Muscle of back (tissue), 3 donors: ENCODE measurements at regions not wholly inside any gene's neighbourhood (a gene's known extent, or its start where the extent isn't known, plus 50 kb on each side); places are given as distances from the start of the nearest gene placed in this dataset.
"Not testable (repeated sequence)": the region's sequence is repeated elsewhere in the genome, so short reads cannot be mapped to it uniquely, and the experiment has no call there.

Experiments
- DNase-seq, 3 donors: peaks; one replicate each; pipeline versions ENCODE4 v3.0.0 to v3.0.0-alpha.2; 2013

DNA sequence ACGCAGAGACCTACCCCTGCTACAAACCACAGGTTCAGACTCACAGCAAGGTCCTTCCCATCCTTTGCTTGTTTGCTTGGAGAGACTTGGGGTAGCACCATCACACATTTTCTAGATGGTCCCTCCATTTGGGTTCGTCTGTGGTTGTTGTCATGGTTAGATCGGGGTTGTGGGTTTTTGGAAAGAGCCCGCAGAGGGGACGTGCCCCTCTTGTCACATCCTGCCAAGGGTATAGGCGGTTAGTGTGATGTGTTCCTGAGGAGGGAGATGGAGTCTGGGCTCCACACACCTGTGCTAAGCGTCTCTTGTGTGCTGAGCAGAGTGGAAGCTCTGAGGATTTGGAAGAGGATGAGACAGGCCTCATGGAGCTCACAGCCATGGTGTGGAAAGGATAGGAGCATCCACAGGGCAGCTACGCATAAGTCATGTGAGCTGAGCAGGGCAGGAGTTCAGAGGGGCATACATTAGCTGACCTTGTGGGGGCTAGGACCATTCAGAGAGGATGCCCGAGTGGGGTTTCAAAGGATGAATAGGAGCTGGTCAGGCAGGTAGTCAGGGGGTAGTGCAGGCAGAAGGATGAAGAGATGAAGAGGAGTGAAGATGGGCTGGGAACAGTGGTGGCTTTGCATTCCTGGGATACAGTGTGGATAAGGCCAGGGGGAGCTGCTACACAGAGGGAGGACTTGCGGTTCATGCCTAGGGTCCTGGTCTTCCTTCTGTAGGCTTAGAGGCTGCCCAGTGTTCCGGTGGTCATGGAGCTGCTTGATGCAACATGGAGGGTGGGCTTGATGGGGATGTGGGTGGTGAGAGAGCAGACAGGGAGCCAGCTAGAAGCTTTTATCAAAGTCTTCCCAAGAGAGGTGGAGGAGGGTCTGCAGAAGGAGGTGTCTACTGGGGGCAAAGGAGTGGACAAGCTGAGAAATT, 62.9 kb downstream of the ACKR3 start:
- no peak for DNase-seq

DNA sequence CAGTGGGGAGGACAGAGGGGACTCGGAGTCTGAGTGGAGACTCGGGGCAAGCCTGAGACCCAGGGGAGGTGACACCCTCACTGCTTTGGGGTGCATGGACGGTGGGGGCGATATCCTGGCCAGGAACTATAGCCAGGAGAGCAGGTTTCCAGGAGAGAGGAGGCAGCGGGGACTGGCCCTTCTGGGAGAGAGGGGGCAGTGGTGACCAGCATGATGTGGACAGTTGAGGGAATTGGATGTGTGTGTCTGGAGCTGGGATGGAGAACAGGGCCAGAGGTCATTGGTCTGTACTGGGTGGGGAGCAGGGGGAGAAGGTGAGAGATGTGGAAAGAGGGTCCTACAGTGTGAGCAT, 63.6 kb downstream of the ACKR3 start:
- DNase-seq: no peak

DNA sequence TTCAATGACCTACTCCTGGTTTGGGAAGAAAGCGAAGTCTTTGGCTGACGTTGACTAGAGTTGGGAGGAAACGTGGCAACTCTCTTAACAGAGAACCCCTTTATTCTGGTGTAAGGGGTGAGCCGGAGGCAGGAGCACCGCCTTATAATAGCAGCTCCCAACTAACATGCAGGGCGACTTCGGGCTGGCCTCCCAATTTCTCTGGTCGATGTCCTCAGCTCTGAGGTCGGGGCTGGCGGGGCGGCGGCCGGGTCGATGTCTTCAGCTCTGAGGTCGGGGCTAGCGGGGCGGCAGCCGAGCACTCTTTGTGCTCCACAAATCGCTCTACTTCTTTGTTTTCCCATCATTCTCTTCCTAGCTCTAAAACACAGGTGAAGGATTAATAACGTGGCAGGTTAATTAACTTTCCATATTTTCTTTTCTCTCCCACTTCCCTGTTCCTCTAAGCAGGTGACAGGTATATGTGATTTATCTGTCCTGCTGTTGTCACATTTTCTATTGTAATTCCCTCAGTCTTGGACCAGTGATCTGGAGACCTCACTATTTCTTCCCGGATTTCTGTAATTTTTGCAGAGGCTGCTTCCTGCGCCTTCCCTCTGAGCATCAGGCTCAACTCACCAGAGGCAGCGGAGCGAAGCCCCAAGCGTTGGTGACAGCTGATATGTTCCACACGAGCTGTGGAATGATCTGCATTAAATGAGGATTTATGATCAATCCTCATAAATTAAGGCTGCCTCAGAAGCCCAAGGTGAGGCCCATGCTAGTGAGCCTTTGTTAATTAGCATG, 64.3 kb downstream of the ACKR3 start:
- no peak for DNase-seq

DNA sequence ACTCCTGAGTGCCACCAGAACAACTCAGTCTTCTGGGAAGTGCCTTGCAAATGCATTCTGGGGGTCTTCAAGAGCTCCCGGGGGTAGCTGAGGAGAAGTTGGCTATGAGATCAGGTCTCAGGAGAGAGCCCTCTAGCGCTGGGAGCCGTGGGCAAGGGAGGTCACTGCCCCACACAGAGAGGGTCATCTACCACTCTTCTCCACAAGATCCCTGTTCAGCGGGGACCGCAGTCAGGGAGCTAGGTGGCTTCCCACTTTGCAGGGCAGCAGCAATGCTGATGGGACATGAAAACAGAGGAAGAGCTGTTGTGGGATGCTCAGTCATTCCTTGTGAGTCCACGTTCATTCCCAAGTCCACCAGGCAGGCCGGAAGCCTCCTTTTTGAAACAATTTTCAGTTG, 66.6 kb downstream of the ACKR3 start:
- DNase-seq: no peak

DNA sequence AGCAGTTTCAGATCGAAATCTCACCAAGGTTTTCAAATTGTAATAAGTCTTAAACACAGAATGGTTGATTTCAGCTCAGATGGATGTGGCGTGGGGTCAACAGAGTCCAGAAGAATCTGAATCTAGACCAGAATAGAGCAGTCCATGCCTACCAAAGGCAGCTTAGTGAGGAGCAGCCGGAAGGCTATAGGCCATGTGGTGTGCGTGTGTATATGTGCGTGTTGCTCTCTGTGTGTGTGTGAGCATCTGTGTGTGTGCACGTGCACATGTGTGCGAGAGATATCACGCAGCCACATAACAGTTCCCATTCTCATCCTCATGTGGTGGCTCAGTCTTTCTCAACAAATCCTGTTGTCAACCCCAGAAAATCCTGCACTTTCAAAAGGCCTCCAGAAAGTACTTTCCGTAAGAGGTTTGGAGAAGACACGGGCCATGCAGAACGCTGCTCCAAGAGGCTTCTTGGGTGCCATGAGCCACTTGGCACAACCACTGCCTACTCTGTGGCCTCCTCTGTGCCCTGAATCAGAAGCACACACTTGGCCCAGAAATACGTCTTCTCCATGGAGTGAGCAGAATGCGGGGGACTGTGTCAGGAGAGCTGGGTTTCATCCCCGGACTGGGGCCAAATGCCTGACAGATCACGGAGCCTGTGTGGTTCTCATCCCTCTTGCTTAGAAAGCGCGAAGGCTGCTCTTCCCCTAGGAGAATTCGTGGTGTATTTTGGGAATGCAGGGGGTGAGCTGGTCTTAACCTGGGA, 67.3 kb downstream of the ACKR3 start:
- DNase-seq: no peak

DNA sequence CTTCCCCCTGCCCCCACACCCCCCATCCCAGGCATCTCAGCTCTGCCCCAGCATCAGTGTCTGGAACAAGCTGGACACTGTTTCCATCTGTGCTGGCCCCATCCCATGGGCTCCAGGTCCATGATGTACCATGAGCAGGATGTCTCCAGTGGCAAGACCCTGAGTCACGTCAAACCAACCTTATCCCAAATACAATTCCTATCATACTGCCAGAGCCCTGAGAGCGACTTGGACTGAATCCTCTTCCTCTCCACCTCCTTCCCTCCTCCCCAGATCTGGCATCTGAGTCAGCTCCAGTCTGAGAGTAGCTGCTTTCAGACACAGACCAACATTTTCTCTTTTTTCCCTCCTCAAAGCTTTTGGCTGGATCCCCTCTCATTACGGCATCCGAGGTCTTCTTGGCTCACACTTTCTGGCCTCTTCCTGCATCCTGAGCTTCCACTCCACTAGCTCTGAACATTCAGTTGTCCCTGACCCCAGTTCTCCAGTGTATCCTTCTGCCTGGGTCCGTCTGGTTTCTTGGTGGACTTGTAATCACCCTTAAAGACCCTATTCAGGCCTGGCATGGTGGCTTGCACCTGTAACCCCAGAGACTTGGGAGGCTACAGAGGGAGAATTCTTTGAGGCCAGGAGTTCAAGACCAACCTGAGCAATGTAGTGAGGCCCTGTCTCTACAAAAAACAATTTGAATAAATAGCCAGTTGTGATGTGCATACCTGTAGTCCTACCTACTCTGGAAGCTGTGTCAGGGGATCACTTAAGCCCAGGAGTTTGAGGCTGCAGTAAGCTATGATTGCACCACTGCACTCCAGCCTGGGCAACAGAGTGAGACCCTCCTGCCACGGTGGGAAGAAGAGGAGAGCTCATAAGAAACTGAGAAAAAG, 68.3 kb downstream of the ACKR3 start:
- DNase-seq: no peak

DNA sequence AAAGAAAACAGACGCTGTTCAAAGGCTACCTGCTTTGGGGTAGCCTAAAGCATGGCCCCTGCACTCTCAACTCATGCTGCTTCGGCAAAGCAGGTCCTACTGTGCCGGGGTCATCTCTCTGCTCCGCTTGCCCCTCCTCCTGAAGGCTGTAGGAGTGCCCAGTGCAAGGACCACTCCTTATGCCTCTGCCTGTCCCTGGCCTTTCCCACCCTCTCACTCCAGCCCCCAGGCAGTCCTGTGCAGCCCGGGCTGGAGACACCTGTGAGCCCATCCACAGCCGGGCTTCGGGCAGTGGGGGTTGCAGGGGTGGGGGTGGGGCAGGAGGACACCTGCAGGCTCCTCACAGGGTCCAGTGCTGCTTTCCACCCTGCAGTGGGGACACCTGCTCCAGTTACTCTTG, 69.1 kb downstream of the ACKR3 start:
- no peak for DNase-seq

DNA sequence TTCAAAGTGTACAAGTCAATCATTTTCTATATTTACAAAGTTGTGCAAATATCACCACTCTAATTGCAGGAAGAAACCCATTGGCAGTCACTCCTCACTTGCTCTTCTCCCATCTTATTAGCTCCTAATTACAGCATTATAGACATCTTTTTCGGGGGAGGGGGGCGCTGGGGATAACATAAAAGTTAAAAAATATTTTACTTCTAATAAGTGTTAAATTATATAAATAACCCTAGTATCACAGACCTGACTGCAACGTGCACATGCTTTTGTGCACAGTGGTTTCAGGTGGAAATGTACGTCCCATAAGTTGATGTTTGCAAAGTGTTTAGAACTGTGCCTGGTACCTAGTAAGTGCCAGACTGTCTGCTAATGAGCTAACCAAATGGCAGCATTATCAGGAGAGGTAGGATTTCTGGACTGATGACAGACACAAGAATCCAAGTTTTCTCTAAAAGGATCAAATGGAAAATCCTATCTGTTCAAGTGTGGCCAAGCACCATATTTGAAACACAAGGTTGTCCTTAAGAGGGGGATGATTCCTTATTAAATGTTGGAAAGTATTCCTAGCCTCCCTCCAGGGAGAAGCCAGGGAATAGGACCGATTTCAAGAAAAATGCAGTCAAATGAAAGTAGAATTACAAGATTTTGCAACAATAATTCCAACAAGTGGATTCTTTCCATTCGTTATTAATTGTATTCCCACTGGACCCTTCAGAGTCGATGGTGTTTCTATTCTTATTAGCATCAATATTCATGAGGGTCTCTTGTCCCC, 70.0 kb downstream of the ACKR3 start:
- DNase-seq: peak in 2 of 3 donors; percentile 61 to 76

DNA sequence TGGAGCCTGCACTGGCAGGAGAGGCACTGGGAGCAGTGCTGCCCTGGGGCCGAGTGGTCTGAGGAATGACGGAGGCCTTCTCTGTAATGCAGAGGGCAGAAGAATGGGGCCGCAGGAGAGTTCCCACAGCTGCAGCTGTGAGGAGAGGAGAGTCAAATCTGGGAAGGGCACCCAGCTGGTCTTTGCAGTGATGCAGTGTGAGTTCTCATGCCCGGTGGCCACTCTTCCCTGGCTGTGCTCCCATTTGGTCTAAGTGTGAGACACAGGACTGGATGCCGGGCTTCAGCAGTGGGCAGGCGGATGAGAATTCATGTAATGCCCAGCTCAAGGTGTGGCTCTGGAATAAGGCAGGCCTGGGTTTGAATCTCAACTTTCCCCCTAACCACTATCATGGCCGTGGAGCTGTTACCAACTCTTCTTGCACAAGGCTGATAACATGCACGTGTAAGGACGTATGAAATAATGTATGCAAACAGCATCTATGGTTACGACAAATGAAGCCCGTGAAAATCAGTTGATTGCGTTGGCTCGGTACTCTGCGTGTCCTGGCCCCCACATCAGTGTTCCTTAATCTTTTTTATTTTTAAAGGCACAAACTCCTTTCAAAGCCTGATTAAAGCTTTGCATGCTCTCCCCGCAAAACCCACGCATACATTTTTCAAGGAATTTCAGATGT, 71.6 kb downstream of the ACKR3 start:
- peak in 1 of 3 donors; percentile 51 for DNase-seq

DNA sequence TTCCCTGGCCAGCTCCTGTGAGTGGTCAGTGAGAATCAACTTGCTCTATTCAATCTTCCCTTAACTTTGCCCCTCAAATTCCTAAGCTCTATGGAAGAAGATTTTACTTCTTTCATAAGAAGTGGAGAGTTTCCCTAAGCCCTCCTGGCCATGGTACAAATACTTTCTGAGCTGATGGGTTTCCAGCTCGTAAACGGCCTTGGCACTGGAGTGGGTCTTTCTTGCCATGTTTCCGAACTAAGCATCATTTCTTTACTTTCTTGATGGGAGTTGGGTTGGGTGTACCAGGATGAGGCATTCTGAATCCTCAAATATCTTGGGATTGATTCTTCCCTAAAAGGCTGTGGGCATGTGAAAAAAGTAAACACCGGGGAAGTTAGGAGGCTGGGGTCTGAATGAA, 72.5 kb downstream of the ACKR3 start:
- peak in 2 of 3 donors; percentile 74 to 83 for DNase-seq

DNA sequence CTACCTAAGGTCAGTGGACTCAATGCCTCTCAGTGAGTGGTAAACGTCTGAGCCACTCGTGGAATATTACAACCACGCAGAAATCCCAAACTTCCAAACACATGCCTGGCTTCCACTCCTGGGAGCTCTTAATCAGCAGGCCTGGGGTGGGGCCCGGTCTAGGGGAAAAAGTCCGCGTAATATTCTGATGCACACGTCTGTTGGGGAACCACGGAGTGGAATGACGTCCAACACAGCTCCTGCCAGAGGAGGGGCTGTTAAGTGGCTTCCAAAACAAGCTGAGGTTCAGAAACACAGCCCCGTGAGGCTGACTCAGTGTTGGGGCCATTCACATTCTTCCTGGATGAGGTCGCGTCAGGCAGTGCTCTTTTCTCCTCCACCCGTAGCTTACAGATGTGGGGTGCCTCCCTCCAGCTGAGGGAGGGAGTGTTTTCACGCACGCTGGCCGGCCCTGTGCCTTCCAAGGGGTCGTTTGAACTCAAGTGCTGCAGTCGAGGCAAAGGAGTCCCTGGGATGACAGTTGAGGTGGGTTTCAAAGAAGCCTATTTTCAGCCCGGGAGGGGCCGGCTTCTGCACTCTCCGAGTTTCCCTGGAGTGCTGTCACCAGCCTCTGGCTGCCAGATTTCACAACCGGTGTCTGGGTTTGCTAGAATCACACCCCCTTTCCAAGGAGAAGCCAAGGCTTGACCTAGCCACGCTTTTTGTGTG, 73.1 kb downstream of the ACKR3 start:
- DNase-seq: peak; percentile 92 to 98 (median 95)

DNA sequence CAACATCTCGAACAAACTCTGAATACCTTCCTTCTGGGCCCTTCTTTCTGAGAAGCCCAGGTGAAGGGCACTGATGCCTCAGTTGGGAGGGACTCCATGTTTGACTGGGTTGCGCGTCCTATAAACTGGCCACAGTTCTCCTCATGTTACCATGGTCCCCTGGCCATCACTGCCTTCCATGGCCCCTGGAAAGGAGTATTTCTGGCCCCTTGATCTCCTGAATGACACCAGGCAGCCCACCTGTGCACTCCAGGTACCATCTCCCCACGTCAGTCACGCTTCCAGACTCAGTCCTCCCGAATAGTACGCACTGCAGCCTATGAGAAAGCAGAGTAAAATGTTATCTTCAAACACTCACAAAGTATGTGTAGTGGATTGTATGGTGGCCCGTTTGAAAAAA, 73.9 kb downstream of the ACKR3 start:
- no peak for DNase-seq

DNA sequence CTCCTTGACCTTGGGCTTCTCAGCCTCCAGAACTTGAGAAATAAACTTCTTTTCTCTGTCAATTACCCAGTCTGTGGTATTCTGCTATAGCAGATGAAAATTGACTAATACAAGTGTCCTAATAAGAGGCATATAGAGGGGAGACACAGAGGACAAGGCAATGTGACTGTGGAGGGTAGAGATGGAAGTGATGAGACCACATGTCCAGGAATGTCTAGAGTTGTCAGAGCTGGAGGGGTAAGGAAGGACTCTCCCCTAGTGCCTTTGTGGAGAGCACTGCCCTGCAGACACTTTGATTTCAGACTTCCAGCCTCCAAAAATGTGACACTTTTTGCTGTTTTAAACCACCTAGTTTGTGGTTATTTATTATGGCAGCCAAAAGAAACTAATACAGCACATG, 74.4 kb downstream of the ACKR3 start:
- DNase-seq: no peak

DNA sequence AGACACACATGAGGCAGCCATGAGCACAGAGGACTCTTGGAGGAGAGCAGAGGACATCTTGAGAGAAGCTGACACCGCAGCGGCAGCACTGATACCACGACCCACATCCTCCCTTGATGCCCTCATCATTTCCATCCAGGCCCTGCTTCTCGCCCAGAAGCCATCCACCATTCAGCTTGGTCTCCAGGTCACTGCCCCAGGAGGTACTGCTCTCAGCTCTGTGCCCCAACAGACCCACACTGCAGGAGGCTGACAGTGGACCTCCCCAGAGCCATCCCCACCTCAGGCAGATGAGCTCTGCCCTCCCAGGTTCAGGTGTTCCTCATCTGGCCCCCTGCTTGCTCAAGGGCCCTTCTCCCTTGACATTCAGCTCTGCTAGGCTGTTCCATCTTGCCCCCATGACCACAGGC, 74.9 kb downstream of the ACKR3 start:
- no peak for DNase-seq

DNA sequence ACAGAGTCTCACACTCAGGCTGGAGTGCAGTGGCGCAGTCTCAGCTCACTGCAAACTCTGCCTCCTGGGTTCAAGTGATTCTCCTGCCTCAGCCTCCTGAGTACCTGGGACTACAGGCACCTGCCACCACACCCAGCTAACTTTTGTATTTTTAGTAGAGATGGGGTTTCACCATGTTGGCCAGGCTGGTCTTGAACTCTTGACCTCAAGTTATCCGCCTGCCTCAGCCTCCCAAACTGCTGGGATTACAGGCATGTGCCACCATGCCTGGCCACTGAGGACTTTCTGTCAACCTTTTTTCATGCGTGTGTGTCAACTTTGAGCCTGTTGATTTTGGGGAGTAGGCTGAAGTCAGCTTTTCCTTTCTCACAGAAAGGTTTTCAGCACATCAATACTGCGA, 75.5 kb downstream of the ACKR3 start:
- DNase-seq: not testable (repeated sequence)

DNA sequence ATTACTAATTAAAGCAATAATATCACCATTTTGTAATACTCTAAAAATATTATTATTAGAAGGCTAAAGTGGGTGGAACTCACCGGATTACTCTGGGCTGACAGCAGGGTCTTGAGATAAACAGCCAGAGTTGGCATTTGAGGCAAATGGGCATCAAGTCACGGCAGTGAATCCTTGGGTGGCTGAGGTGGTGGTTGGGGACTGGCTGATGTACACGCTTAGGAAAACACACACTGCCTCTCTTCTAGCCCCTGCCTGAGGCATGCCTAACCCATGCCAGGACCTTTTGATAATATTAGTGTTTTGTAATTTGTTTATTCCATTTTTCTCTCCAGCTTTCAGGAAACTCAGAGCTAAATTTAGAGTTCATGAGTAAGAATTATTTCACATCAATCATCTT, 76.8 kb downstream of the ACKR3 start:
- no peak for DNase-seq

DNA sequence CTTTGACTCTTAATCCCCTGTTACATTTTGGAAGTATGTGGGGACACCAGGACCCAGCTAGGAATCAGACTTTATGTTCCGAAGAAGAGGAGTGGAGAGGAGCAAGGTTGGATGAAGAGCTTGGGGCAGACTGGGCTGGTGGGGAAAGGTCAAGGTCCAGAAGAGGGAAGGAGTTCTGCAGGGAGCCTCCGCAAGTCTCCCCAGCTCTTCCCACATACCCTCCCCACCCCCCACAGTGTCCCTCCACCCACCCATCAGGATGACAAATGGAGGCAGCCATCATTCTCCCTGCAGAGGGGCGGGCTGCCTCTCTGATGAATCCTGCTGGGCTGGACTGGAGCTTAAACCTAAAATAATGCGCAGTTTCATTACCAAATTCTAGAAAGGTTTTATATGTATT, 77.2 kb downstream of the ACKR3 start:
- DNase-seq: no peak

DNA sequence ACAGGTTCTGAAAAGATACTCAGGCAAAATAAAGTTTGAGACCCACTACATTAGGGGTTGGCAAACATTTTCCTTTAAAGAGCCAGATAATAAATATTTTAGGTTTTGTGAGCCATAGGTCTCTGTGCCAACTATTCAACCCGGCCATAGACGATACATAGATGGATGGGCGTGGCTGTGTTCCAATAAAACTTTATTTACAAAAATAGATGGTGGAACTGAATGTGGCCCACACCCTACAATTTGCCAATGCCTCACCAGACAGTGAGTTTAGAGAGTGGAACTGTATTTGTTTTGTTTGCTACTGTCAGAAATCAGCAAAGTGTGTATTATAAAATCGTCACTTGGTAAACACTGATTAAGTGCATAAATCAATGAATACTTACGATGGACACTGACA, 78.0 kb downstream of the ACKR3 start:
- DNase-seq: no peak

DNA sequence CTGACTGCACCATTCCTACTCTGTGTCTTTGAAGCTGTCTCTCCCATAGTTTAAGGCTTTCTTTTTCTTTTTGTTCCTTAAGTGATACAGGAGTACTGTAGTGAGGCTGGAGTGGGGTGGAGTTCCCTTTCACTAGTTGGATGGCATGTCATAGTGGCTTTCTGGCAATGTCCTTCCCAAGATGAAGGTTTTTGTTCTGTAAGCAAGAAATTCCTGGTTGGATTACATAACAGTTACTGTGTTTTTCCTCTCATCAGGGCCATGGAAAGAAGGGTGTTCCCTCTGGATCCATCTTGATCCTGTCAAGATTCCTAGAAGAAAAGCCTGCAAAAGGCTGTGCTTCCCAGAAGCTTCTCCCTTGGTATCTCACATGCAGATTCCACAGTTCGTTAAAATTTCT, 84.2 kb downstream of the ACKR3 start:
- DNase-seq: peak in 2 of 3 donors; percentile 56
